HS-5 (cell line): ENCODE measurements at regions not wholly inside any gene's neighbourhood (a gene's known extent, or its start where the extent isn't known, plus 50 kb on each side); places are given as distances from the start of the nearest gene placed in this dataset.
"Not testable (repeated sequence)": the region's sequence is repeated elsewhere in the genome, so short reads cannot be mapped to it uniquely, and the experiment has no call there.

Experiments
- DNase-seq: peaks from one replicate; pipeline ENCODE4 v3.0.0-alpha.2; 2012; ENCODE audit warnings: low read depth

- no peak for DNase-seq
These were observed 348.5 kb downstream of the RFC3 start for GRCh38 chr13:34166406-34166805.

- DNase-seq = no peak
These were observed 349.4 kb downstream of the RFC3 start for GRCh38 chr13:34167347-34167746.

- no peak for DNase-seq
These were observed 354.1 kb downstream of the RFC3 start for GRCh38 chr13:34172048-34172447.

- DNase-seq = no peak
These were observed 356.8 kb downstream of the RFC3 start for GRCh38 chr13:34174671-34175145.

- no peak for DNase-seq
These were observed 357.6 kb downstream of the RFC3 start for GRCh38 chr13:34175551-34175950.

- no peak for DNase-seq
These were observed 358.7 kb downstream of the RFC3 start for GRCh38 chr13:34176633-34177032.

- DNase-seq = no peak
These were observed 361.5 kb downstream of the RFC3 start for GRCh38 chr13:34179481-34179880.

GRCh38 chr13:34179927-34180326 lies 362.0 kb downstream of the RFC3 start:
- DNase-seq = no peak

GRCh38 chr13:34181256-34181655 lies 363.3 kb downstream of the RFC3 start:
- DNase-seq = not testable (repeated sequence)

GRCh38 chr13:34189946-34190345 lies 372.0 kb downstream of the RFC3 start:
- DNase-seq = no peak

- DNase-seq = peak; percentile 30
These were observed 383.3 kb downstream of the RFC3 start for GRCh38 chr13:34201050-34201913.

GRCh38 chr13:34207334-34207733 lies 389.4 kb downstream of the RFC3 start:
- peak; percentile 24 for DNase-seq

GRCh38 chr13:34207872-34208271 lies 389.9 kb downstream of the RFC3 start:
- DNase-seq = no peak

GRCh38 chr13:34208336-34208735 lies 390.4 kb downstream of the RFC3 start:
- no peak for DNase-seq

GRCh38 chr13:34210341-34210740 lies 392.4 kb downstream of the RFC3 start:
- no peak for DNase-seq

GRCh38 chr13:34214686-34215085 lies 396.7 kb downstream of the RFC3 start:
- no peak for DNase-seq

GRCh38 chr13:34216256-34216655 lies 398.3 kb downstream of the RFC3 start:
- no peak for DNase-seq

- no peak for DNase-seq
These were observed 399.5 kb downstream of the RFC3 start for GRCh38 chr13:34217343-34218025.

- no peak for DNase-seq
These were observed 406.0 kb downstream of the RFC3 start for GRCh38 chr13:34223984-34224383.

- no peak for DNase-seq
These were observed 406.9 kb downstream of the RFC3 start for GRCh38 chr13:34224877-34225276.

- DNase-seq = no peak
These were observed 412.3 kb downstream of the RFC3 start for GRCh38 chr13:34230271-34230670.

GRCh38 chr13:34241332-34241731 lies 423.4 kb downstream of the RFC3 start:
- no peak for DNase-seq

GRCh38 chr13:34243403-34243802 lies 425.5 kb downstream of the RFC3 start:
- no peak for DNase-seq
